ENCODE measurements at regions not wholly inside any gene's neighbourhood (a gene's known extent, or its start where the extent isn't known, plus 50 kb on each side); places are given as distances from the start of the nearest gene placed in this dataset.

DNA sequence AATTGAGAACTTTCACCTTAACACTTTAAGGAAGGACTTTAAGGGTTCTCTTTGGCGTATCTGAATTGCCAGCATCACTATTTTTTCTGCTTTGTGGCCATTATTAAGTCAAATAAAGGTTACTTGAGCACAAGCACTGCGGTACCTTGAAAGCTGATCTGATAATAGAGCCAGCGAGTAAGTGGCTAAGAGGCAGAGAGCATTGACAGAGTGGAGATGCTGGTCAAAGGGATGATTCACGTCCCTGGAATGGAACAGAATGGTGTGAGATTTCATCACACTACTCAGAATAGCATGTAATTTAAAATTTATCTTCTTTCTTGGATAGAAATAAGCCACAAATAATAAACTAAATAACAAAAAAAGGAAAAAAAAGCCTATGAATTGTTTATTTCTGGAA, 57.1 kb upstream of the NPFFR2 start:
- POLR2A ChIA-PET = no interaction called here
- TF ChIP-seq FOXK2 (IDR thresholded peaks at IDR 0.05) (no peak), ELF4 (IDR thresholded peaks at IDR 0.05) (no peak), SUZ12 (IDR thresholded peaks at IDR 0.05) (no peak), BHLHE40 (IDR thresholded peaks at IDR 0.05; ENCODE audit: borderline replicate concordance) (no peak), FOXM1 (IDR thresholded peaks at IDR 0.05; ENCODE audit: borderline replicate concordance) (no peak), TARDBP (IDR thresholded peaks at IDR 0.05) (no peak), SP1 (IDR thresholded peaks at IDR 0.05) (no peak), FOXA1 (IDR thresholded peaks at IDR 0.05) (no peak)
- TF ChIP-seq, protein P1, sequence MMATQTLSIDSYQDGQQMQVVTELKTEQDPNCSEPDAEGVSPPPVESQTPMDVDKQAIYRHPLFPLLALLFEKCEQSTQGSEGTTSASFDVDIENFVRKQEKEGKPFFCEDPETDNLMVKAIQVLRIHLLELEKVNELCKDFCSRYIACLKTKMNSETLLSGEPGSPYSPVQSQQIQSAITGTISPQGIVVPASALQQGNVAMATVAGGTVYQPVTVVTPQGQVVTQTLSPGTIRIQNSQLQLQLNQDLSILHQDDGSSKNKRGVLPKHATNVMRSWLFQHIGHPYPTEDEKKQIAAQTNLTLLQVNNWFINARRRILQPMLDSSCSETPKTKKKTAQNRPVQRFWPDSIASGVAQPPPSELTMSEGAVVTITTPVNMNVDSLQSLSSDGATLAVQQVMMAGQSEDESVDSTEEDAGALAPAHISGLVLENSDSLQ (IDR thresholded peaks at IDR 0.05) = no peak
- CTCF ChIA-PET = no interaction called here
- no peak for DNase-seq (ENCODE audit: extremely low spot score)

DNA sequence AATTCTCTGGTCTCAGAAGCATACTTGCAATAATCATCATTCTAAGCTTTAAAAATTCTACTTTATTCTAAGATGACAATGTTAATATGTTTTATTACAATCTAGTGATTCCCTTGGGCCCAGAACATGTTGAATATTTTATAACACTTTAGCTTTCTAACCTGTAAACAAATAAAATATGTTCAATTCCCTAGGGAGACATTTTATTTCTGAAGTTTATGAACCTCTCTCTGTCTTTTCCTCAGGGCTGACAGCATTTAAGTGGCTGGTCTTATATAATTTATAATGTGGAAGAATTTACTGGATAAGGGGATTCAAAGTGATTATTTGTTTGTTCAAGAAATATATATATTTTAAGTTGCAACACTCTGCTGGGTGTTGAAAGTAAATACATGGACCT, 55.3 kb upstream of the NPFFR2 start:
- ChIA-PET CTCF (no interaction called here), POLR2A (no interaction called here)
- TF ChIP-seq FOXM1 (IDR thresholded peaks at IDR 0.05; ENCODE audit: borderline replicate concordance) (no peak), ZNF384 (IDR thresholded peaks at IDR 0.05) (no peak), FOXA1 (IDR thresholded peaks at IDR 0.05) (no peak), CTBP1 (IDR thresholded peaks at IDR 0.05; ENCODE audit: borderline replicate concordance) (no peak), SUZ12 (IDR thresholded peaks at IDR 0.05) (no peak), L3MBTL2 (conservative IDR thresholded peaks at IDR 0.05) (no peak), HDGF (IDR thresholded peaks at IDR 0.05; ENCODE audit: borderline replicate concordance) (no peak), BHLHE40 (IDR thresholded peaks at IDR 0.05; ENCODE audit: borderline replicate concordance) (no peak), FOXK2 (IDR thresholded peaks at IDR 0.05) (no peak)
- TF ChIP-seq, protein P1 (IDR thresholded peaks at IDR 0.05) = no peak
- no peak for DNase-seq (ENCODE audit: extremely low spot score)

DNA sequence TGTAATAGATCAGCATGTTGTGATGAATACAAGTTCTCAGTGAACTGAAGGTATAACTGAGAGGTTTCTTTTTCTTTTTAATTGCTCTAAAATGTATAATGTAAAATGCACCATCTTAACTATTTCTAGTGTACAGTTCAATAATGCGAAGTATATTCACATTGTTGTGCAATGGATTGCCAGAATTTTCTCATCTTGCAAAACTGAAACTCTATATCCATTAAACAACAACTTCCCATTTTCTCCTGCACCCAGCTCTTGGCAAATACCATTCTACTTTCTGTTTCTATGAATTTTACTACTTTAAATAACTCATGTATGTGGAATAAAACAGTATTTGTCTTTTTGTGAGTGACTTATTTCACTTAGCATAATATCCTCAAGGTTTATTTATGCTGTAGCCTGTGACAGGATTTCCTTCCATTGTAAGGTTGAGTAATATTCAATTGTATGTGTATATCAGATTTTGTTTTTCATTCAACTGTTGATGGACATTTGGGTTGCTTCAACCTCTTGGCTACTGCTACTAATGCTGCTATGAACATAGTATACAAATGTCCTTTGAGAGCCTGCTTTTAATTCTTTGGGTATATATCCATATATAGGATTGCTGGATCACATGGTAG, 53.5 kb upstream of the NPFFR2 start:
- no peak for DNase-seq (ENCODE audit: extremely low spot score)
- ChIA-PET CTCF (no interaction called here), POLR2A (no interaction called here)
- TF ChIP-seq SUZ12 (IDR thresholded peaks at IDR 0.05) (no peak), ELF4 (IDR thresholded peaks at IDR 0.05) (no peak), CTBP1 (IDR thresholded peaks at IDR 0.05; ENCODE audit: borderline replicate concordance) (no peak), BHLHE40 (IDR thresholded peaks at IDR 0.05; ENCODE audit: borderline replicate concordance) (no peak), L3MBTL2 (conservative IDR thresholded peaks at IDR 0.05) (no peak), HDGF (IDR thresholded peaks at IDR 0.05; ENCODE audit: borderline replicate concordance) (no peak), TARDBP (IDR thresholded peaks at IDR 0.05) (no peak), SP1 (IDR thresholded peaks at IDR 0.05) (no peak), ZNF384 (IDR thresholded peaks at IDR 0.05) (no peak), NFRKB (IDR thresholded peaks at IDR 0.05) (no peak), FOXM1 (IDR thresholded peaks at IDR 0.05; ENCODE audit: borderline replicate concordance) (no peak), LEF1 (IDR thresholded peaks at IDR 0.05; ENCODE audit: borderline replicate concordance) (no peak), FOXK2 (IDR thresholded peaks at IDR 0.05) (no peak)
- TF ChIP-seq, protein P1 (IDR thresholded peaks at IDR 0.05) = no peak

DNA sequence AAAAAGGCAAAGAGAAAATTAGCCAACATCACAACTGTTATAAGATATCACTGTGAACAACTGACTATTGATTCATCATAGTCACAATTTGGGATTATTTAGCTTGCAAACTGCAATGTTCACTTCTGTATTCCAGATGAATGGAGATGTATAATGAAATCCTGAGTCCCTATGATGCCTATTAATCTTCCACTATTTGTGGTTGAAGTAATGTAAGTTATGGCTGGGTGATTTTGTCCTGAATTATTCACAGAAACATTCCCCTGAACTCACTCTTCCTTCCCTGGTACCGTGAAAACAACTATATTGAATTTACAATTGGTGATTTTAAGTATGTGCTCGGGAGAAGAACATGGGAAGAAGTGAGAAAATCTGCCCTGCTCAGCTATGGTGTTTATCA, 50.8 kb upstream of the NPFFR2 start:
- ChIA-PET CTCF (no interaction called here), POLR2A (no interaction called here)
- no peak for DNase-seq (ENCODE audit: extremely low spot score)
- TF ChIP-seq LEF1 (IDR thresholded peaks at IDR 0.05; ENCODE audit: borderline replicate concordance) (no peak), L3MBTL2 (conservative IDR thresholded peaks at IDR 0.05) (no peak), FOXA1 (IDR thresholded peaks at IDR 0.05) (no peak), NFRKB (IDR thresholded peaks at IDR 0.05) (no peak), SP1 (IDR thresholded peaks at IDR 0.05) (no peak), ELF4 (IDR thresholded peaks at IDR 0.05) (no peak), FOXK2 (IDR thresholded peaks at IDR 0.05) (no peak), SUZ12 (IDR thresholded peaks at IDR 0.05) (no peak), CTBP1 (IDR thresholded peaks at IDR 0.05; ENCODE audit: borderline replicate concordance) (no peak)
- TF ChIP-seq, protein P1 (IDR thresholded peaks at IDR 0.05) = no peak

Measured in HEK293T (cell line).